Astrocyte (in vitro differentiated cells and primary cell): ENCODE measurements at regions not wholly inside any gene's neighbourhood (a gene's known extent, or its start where the extent isn't known, plus 50 kb on each side); places are given as distances from the start of the nearest gene placed in this dataset.

Experiments used
- DNase-seq: peaks from one replicate; pipeline ENCODE4 v3.0.0-alpha.2; 2010; ENCODE audit warnings: low read depth
- FAIRE-seq: peaks from 2 replicates; lab custom pipeline; 2011; peaks lifted over from hg19 to GRCh38; lab: Jason Lieb, UNC
- H2AFZ ChIP-seq: 2 replicates; pipeline ENCODE4 v1.6.0; 2012; ENCODE audit warnings: low read depth, low read length, inconsistent platforms
- H3K27ac ChIP-seq: 2 replicates; pipeline ENCODE4 v1.5.1; 2011; ENCODE audit warnings: low read depth, low read length, inconsistent platforms
- H3K27me3 ChIP-seq: 2 replicates; pipeline ENCODE4 v1.6.0; 2011; ENCODE audit warnings: low read length, inconsistent platforms; ENCODE audit not compliant: insufficient read depth
- H3K36me3 ChIP-seq: 2 replicates; pipeline ENCODE4 v1.5.1; 2011; ENCODE audit warnings: low read length, inconsistent platforms; ENCODE audit not compliant: insufficient read depth
- H3K4me1 ChIP-seq: 2 replicates; pipeline ENCODE4 v1.5.1; 2011; ENCODE audit warnings: low read length, inconsistent platforms; ENCODE audit not compliant: insufficient read depth
- H3K4me2 ChIP-seq: 2 replicates; pipeline ENCODE4 v1.6.0; 2012; ENCODE audit warnings: low read length, inconsistent platforms
- H3K4me3 ChIP-seq: 2 replicates; pipeline ENCODE4 v1.5.1; 2011; ENCODE audit warnings: low read depth, mild to moderate bottlenecking, low read length, inconsistent platforms; ENCODE audit not compliant: insufficient read depth
- H3K79me2 ChIP-seq: 2 replicates; pipeline ENCODE4 v1.6.0; 2012; ENCODE audit warnings: mild to moderate bottlenecking, low read length, inconsistent platforms; ENCODE audit not compliant: insufficient read depth
- H3K9ac ChIP-seq: 2 replicates; pipeline ENCODE4 v1.6.0; 2012; ENCODE audit warnings: mild to moderate bottlenecking, low read length, inconsistent platforms
- H3K9me3 ChIP-seq: 2 replicates; pipeline ENCODE4 v1.5.1; 2012; ENCODE audit warnings: low read depth, mild to moderate bottlenecking, low read length, inconsistent platforms; ENCODE audit not compliant: insufficient read depth
- H4K20me1 ChIP-seq: 2 replicates; pipeline ENCODE4 v1.6.0; 2012; ENCODE audit warnings: low read length, inconsistent platforms; ENCODE audit not compliant: insufficient read depth
- H3K27ac Mint-ChIP-seq: one replicate; pipeline ENCODE4 v1.8.0; 2021; ENCODE audit warnings: mild to moderate bottlenecking, mixed read lengths; ENCODE audit not compliant: unreplicated experiment
- H3K27me3 Mint-ChIP-seq: one replicate; pipeline ENCODE4 v1.8.0; 2021; ENCODE audit warnings: low read depth, mixed read lengths; ENCODE audit not compliant: unreplicated experiment
- H3K36me3 Mint-ChIP-seq: one replicate; pipeline ENCODE4 v1.8.0; 2021; ENCODE audit warnings: low read depth, mixed read lengths; ENCODE audit not compliant: unreplicated experiment
- H3K4me1 Mint-ChIP-seq: one replicate; pipeline ENCODE4 v1.8.0; 2021; ENCODE audit warnings: low read depth, mixed read lengths; ENCODE audit not compliant: unreplicated experiment
- H3K4me3 Mint-ChIP-seq: one replicate; pipeline ENCODE4 v1.8.0; 2021; ENCODE audit warnings: mild to moderate bottlenecking, moderate library complexity, mixed read lengths; ENCODE audit not compliant: unreplicated experiment
- H3K9me3 Mint-ChIP-seq: one replicate; pipeline ENCODE4 v1.8.0; 2021; ENCODE audit warnings: mild to moderate bottlenecking, mixed read lengths; ENCODE audit not compliant: unreplicated experiment
- EZH2 ChIP-seq: IDR thresholded peaks from 2 replicates; pipeline ENCODE4 v1.6.1; 2012; ENCODE audit warnings: mild to moderate bottlenecking, low read length, inconsistent platforms; ENCODE audit not compliant: insufficient read depth
- TF ChIP-seq, protein P1 (sequence below): IDR thresholded peaks from 2 replicates; pipeline ENCODE4 v1.5.1; 2011; ENCODE audit warnings: low read depth, mild to moderate bottlenecking, inconsistent platforms, low read length, moderate library complexity; ENCODE audit not compliant: insufficient read depth

DNA sequence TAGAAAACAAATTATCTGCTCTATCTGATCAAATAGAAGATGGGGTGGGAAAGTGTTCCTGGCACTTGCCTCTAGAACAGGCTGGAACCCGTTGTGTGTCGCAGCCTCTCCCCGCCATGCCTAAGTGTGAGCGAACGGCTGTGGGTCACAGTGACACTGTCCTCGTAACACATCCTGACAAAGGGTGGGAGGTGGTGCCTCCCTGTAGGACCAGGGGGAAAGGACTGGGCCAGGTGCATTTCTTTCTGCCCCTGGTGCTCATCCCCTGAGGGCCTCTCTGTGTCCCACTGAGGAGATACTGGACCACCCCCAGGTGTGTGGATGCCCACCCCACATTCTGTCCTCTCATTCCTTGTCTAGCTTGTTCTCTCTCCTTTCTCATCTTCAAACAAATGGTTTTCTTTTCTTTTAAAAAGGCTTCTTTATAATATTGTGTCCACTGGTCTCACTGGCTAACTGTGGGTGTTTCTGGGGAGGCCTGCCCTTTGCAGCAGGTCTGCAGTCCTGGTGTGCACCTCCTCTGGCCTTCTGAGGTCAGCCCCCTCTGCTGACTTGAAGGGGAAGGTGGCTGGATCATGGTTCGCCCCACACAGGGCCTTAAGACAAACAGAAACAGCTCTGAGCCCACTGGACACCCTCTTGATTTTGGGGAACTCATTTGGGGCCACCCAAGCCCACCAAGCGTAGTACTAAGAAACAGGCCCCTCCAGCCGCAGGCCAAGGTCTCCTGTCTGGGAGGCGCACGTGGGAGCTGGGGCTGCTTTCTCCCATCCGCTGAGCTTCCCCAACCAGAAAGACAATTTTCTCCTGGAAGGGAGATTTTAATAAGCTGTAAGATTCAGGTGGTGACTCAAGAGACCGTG lies 152.5 kb upstream of the SOX1 start:
- TF ChIP-seq EZH2 = no peak
- TF ChIP-seq, protein P1, sequence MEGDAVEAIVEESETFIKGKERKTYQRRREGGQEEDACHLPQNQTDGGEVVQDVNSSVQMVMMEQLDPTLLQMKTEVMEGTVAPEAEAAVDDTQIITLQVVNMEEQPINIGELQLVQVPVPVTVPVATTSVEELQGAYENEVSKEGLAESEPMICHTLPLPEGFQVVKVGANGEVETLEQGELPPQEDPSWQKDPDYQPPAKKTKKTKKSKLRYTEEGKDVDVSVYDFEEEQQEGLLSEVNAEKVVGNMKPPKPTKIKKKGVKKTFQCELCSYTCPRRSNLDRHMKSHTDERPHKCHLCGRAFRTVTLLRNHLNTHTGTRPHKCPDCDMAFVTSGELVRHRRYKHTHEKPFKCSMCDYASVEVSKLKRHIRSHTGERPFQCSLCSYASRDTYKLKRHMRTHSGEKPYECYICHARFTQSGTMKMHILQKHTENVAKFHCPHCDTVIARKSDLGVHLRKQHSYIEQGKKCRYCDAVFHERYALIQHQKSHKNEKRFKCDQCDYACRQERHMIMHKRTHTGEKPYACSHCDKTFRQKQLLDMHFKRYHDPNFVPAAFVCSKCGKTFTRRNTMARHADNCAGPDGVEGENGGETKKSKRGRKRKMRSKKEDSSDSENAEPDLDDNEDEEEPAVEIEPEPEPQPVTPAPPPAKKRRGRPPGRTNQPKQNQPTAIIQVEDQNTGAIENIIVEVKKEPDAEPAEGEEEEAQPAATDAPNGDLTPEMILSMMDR = no peak
- Histone ChIP-seq H3K4me1 (no peaks in the 10 kb centered on the region), H3K79me2 (no peaks in the 10 kb centered on the region), H2AFZ (no peak overlapping the region), H4K20me1 (no peaks in the 10 kb centered on the region), H3K9ac (no peak overlapping the region), H3K4me2 (no peak overlapping the region), H3K9me3 (no peaks in the 10 kb centered on the region), H3K36me3 (no peaks in the 10 kb centered on the region), H3K27ac (no peak overlapping the region), H3K27me3 (no peaks in the 10 kb centered on the region), H3K4me3 (no peak overlapping the region)
- H3K27me3 Mint-ChIP-seq = peaks cover 67% of the 10 kb centered on the region
- no peak overlapping the region for H3K4me3 Mint-ChIP-seq
- H3K27ac Mint-ChIP-seq = no peak overlapping the region
- H3K4me1 Mint-ChIP-seq = peaks cover 5% of the 10 kb centered on the region
- no peaks in the 10 kb centered on the region for H3K36me3 Mint-ChIP-seq
- FAIRE-seq = no peak
- DNase-seq = no peak
- peaks cover 7% of the 10 kb centered on the region for H3K9me3 Mint-ChIP-seq

DNA sequence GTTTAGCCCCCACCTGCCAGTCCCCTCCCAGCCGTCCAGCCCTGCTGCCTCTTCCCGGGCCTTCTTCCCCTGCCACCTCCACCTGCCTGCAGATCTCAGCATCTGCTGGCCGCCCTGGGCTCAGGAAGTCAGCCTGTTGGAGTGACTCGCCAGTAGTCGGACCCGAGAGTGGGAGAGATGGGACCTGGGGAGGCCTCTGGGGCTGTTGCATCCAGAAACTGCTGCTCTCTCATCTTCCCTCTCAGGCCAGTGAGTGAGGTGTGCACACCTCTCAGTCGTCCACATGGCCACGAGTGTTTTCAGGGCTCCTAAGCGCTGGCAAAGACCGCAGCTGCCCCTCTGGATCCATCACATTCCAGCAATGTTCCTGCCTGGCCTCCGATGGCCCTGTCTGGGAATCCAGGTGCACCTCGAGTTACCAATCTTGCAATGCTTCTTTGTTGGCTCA lies 151.8 kb upstream of the SOX1 start:
- H3K36me3 Mint-ChIP-seq = no peaks in the 10 kb centered on the region
- H2AFZ ChIP-seq = no peak overlapping the region
- H3K27ac Mint-ChIP-seq = no peak overlapping the region
- peaks cover 70% of the 10 kb centered on the region for H3K27me3 Mint-ChIP-seq
- no peaks in the 10 kb centered on the region for H3K79me2 ChIP-seq
- no peak overlapping the region for H3K27ac ChIP-seq
- H3K4me3 ChIP-seq = no peak overlapping the region
- H4K20me1 ChIP-seq = no peaks in the 10 kb centered on the region
- H3K4me1 Mint-ChIP-seq = peaks cover 5% of the 10 kb centered on the region
- peaks cover 3% of the 10 kb centered on the region for H3K9me3 ChIP-seq
- no peak for DNase-seq
- no peaks in the 10 kb centered on the region for H3K27me3 ChIP-seq
- no peak overlapping the region for H3K9ac ChIP-seq
- H3K4me2 ChIP-seq = no peak overlapping the region
- H3K4me3 Mint-ChIP-seq = no peak overlapping the region
- H3K36me3 ChIP-seq = no peaks in the 10 kb centered on the region
- H3K9me3 Mint-ChIP-seq = peaks cover 7% of the 10 kb centered on the region
- no peak for TF ChIP-seq EZH2
- TF ChIP-seq, protein P1 = no peak
- no peaks in the 10 kb centered on the region for H3K4me1 ChIP-seq
- no peak for FAIRE-seq

DNA sequence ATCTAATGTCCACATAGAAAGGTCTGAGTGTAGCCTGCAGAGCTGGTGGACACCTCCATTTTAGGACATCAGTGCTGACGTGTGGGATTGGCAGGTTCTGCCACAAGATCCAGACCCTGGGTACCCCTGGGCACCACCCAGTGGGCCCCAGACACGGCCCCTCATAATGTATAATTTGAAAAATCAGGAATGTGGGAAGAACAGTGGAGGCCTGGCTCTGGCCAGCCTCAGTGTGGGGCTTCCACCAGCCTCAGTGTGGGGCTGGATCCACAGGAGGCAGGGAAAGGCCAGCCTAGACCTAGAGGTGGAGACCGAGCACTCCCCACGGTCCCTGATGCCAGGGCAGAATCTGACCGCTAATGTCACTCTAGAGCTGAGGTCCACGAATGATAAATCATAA lies 150.7 kb upstream of the SOX1 start:
- Mint-ChIP-seq H3K36me3 (no peaks in the 10 kb centered on the region), H3K27ac (no peak overlapping the region), H3K27me3 (peaks cover 67% of the 10 kb centered on the region), H3K4me3 (no peak overlapping the region), H3K9me3 (peaks cover 7% of the 10 kb centered on the region), H3K4me1 (peaks cover 5% of the 10 kb centered on the region)
- H3K9ac ChIP-seq = no peak overlapping the region
- H3K27me3 ChIP-seq = no peaks in the 10 kb centered on the region
- no peak overlapping the region for H3K4me3 ChIP-seq
- FAIRE-seq (no peak), DNase-seq (no peak)
- H3K36me3 ChIP-seq = no peaks in the 10 kb centered on the region
- H3K27ac ChIP-seq = no peak overlapping the region
- H3K4me2 ChIP-seq = no peak overlapping the region
- H3K79me2 ChIP-seq = no peaks in the 10 kb centered on the region
- no peak for TF ChIP-seq EZH2
- TF ChIP-seq, protein P1 = no peak
- peaks cover 3% of the 10 kb centered on the region for H3K9me3 ChIP-seq
- no peaks in the 10 kb centered on the region for H4K20me1 ChIP-seq
- H2AFZ ChIP-seq = no peak overlapping the region
- H3K4me1 ChIP-seq = no peaks in the 10 kb centered on the region
